Memory B cell (primary cell): ENCODE measurements at regions not wholly inside any gene's neighbourhood (a gene's known extent, or its start where the extent isn't known, plus 50 kb on each side); places are given as distances from the start of the nearest gene placed in this dataset.

Experiments used
- ATAC-seq: fragments of 150-1000 bp; cut with Tn5 transposase; 2 replicates; pipeline ENCODE4 v1.10.0; 2021; ENCODE audit warnings: low read depth, mild to moderate bottlenecking, moderate library complexity
- DNase-seq, 2 donors: peaks; one replicate each; pipeline ENCODE4 v3.0.0; 2022; ENCODE audit warnings: low spot score in 2 of 2
- H3K27ac Mint-ChIP-seq: one replicate; pipeline ENCODE4 v1.8.0; 2022; ENCODE audit warnings: mild to moderate bottlenecking, moderate library complexity, mixed read lengths
- H3K27me3 Mint-ChIP-seq: one replicate; pipeline ENCODE4 v1.8.0; 2022; ENCODE audit warnings: mixed read lengths
- H3K36me3 Mint-ChIP-seq: one replicate; pipeline ENCODE4 v1.8.0; 2022; ENCODE audit warnings: mild to moderate bottlenecking, mixed read lengths
- H3K4me1 Mint-ChIP-seq: one replicate; pipeline ENCODE4 v1.8.0; 2022; ENCODE audit warnings: mixed read lengths
- H3K4me3 Mint-ChIP-seq: one replicate; pipeline ENCODE4 v1.8.0; 2022; ENCODE audit warnings: mild to moderate bottlenecking, moderate library complexity, mixed read lengths
- H3K9me3 Mint-ChIP-seq: one replicate; pipeline ENCODE4 v1.8.0; 2022; ENCODE audit warnings: mixed read lengths

GRCh38 chr5:58208674-58209073 lies 251.2 kb downstream of the PLK2 start:
- Mint-ChIP-seq H3K27ac (no peak overlapping the region), H3K36me3 (no peaks in the 10 kb centered on the region), H3K9me3 (no peaks in the 10 kb centered on the region), H3K4me3 (no peak overlapping the region), H3K4me1 (no peaks in the 10 kb centered on the region), H3K27me3 (peaks cover 8% of the 10 kb centered on the region)
- DNase-seq (no peak), ATAC-seq (no peak)

GRCh38 chr5:58207076-58207475 lies 252.8 kb downstream of the PLK2 start:
- ATAC-seq = no peak
- peaks cover 11% of the 10 kb centered on the region for H3K27me3 Mint-ChIP-seq
- no peaks in the 10 kb centered on the region for H3K4me1 Mint-ChIP-seq

GRCh38 chr5:58204966-58205365 lies 254.9 kb downstream of the PLK2 start:
- ATAC-seq = no peak
- peaks cover 8% of the 10 kb centered on the region for H3K27me3 Mint-ChIP-seq
- no peaks in the 10 kb centered on the region for H3K4me1 Mint-ChIP-seq
- no peak for DNase-seq
- no peaks in the 10 kb centered on the region for H3K36me3 Mint-ChIP-seq
- H3K27ac Mint-ChIP-seq = no peak overlapping the region
- no peak overlapping the region for H3K4me3 Mint-ChIP-seq
- no peaks in the 10 kb centered on the region for H3K9me3 Mint-ChIP-seq

More at GRCh38 chr5:58207076-58207475, 252.8 kb downstream of the PLK2 start:
- Mint-ChIP-seq H3K4me3 (no peak overlapping the region), H3K36me3 (no peaks in the 10 kb centered on the region), H3K27ac (no peak overlapping the region), H3K9me3 (no peaks in the 10 kb centered on the region)
- DNase-seq = no peak

GRCh38 chr5:58202941-58203444 lies 256.9 kb downstream of the PLK2 start:
- H3K27me3 Mint-ChIP-seq = peaks cover 7% of the 10 kb centered on the region
- no peaks in the 10 kb centered on the region for H3K4me1 Mint-ChIP-seq
- no peak overlapping the region for H3K4me3 Mint-ChIP-seq
- DNase-seq (no peak), ATAC-seq (no peak)
- H3K9me3 Mint-ChIP-seq = no peaks in the 10 kb centered on the region
- H3K27ac Mint-ChIP-seq = no peak overlapping the region
- H3K36me3 Mint-ChIP-seq = no peaks in the 10 kb centered on the region

- Mint-ChIP-seq H3K27me3 (peaks cover 5% of the 10 kb centered on the region), H3K4me1 (no peaks in the 10 kb centered on the region), H3K9me3 (no peaks in the 10 kb centered on the region), H3K27ac (no peak overlapping the region), H3K4me3 (no peak overlapping the region), H3K36me3 (no peaks in the 10 kb centered on the region)
- no peak for ATAC-seq
- no peak for DNase-seq
Observed at GRCh38 chr5:58201922-58202648, 257.8 kb downstream of the PLK2 start.

- Mint-ChIP-seq H3K4me3 (no peak overlapping the region), H3K27me3 (peaks cover 3% of the 10 kb centered on the region), H3K9me3 (peaks cover 3% of the 10 kb centered on the region), H3K36me3 (no peaks in the 10 kb centered on the region), H3K27ac (no peak overlapping the region), H3K4me1 (no peaks in the 10 kb centered on the region)
- no peak for ATAC-seq
- DNase-seq = no peak
Observed at GRCh38 chr5:58200451-58200850, 259.4 kb downstream of the PLK2 start.

GRCh38 chr5:58199087-58199486 lies 260.8 kb downstream of the PLK2 start:
- ATAC-seq = no peak
- Mint-ChIP-seq H3K9me3 (peaks cover 3% of the 10 kb centered on the region), H3K27me3 (peaks cover 3% of the 10 kb centered on the region), H3K36me3 (no peaks in the 10 kb centered on the region), H3K4me3 (no peak overlapping the region), H3K27ac (no peak overlapping the region), H3K4me1 (no peaks in the 10 kb centered on the region)
- no peak for DNase-seq

- Mint-ChIP-seq H3K4me1 (no peaks in the 10 kb centered on the region), H3K4me3 (no peak overlapping the region), H3K9me3 (peaks cover 3% of the 10 kb centered on the region), H3K27me3 (peaks cover 3% of the 10 kb centered on the region), H3K27ac (no peak overlapping the region), H3K36me3 (no peaks in the 10 kb centered on the region)
- DNase-seq (no peak), ATAC-seq (no peak)
Observed at GRCh38 chr5:58198330-58198729, 261.6 kb downstream of the PLK2 start.

GRCh38 chr5:58197875-58198274 lies 262.0 kb downstream of the PLK2 start:
- ATAC-seq = no peak
- Mint-ChIP-seq H3K9me3 (peaks cover 3% of the 10 kb centered on the region), H3K27ac (no peak overlapping the region), H3K4me3 (no peak overlapping the region), H3K4me1 (no peaks in the 10 kb centered on the region), H3K36me3 (no peaks in the 10 kb centered on the region), H3K27me3 (peaks cover 3% of the 10 kb centered on the region)
- DNase-seq = no peak

GRCh38 chr5:58191443-58191842 lies 268.4 kb downstream of the PLK2 start:
- no peak for DNase-seq
- no peak overlapping the region for H3K4me3 Mint-ChIP-seq
- H3K36me3 Mint-ChIP-seq = no peaks in the 10 kb centered on the region
- H3K4me1 Mint-ChIP-seq = no peaks in the 10 kb centered on the region
- no peak overlapping the region for H3K27ac Mint-ChIP-seq
- ATAC-seq = no peak
- H3K9me3 Mint-ChIP-seq = no peaks in the 10 kb centered on the region
- H3K27me3 Mint-ChIP-seq = no peaks in the 10 kb centered on the region

- ATAC-seq (no peak), DNase-seq (no peak)
- no peaks in the 10 kb centered on the region for H3K27me3 Mint-ChIP-seq
- no peak overlapping the region for H3K4me3 Mint-ChIP-seq
- no peak overlapping the region for H3K27ac Mint-ChIP-seq
- H3K36me3 Mint-ChIP-seq = no peaks in the 10 kb centered on the region
- no peaks in the 10 kb centered on the region for H3K4me1 Mint-ChIP-seq
- H3K9me3 Mint-ChIP-seq = no peaks in the 10 kb centered on the region
Observed at GRCh38 chr5:58188262-58188651, 271.6 kb downstream of the PLK2 start.

GRCh38 chr5:58187432-58188261 lies 272.2 kb downstream of the PLK2 start:
- H3K4me1 Mint-ChIP-seq = no peaks in the 10 kb centered on the region
- no peak overlapping the region for H3K27ac Mint-ChIP-seq
- DNase-seq (no peak), ATAC-seq (no peak)
- no peaks in the 10 kb centered on the region for H3K9me3 Mint-ChIP-seq
- no peaks in the 10 kb centered on the region for H3K36me3 Mint-ChIP-seq
- no peak overlapping the region for H3K4me3 Mint-ChIP-seq
- H3K27me3 Mint-ChIP-seq = peaks cover under 1% of the 10 kb centered on the region

GRCh38 chr5:58185801-58186200 lies 274.1 kb downstream of the PLK2 start:
- no peaks in the 10 kb centered on the region for H3K4me1 Mint-ChIP-seq
- H3K27me3 Mint-ChIP-seq = peaks cover 1% of the 10 kb centered on the region
- DNase-seq = no peak
- ATAC-seq = no peak
- no peak overlapping the region for H3K27ac Mint-ChIP-seq
- H3K4me3 Mint-ChIP-seq = no peak overlapping the region
- H3K36me3 Mint-ChIP-seq = no peaks in the 10 kb centered on the region
- H3K9me3 Mint-ChIP-seq = no peaks in the 10 kb centered on the region

GRCh38 chr5:58185397-58185796 lies 274.5 kb downstream of the PLK2 start:
- no peak for ATAC-seq
- H3K4me3 Mint-ChIP-seq = no peak overlapping the region
- no peak overlapping the region for H3K27ac Mint-ChIP-seq

More at GRCh38 chr5:58185397-58185796, 274.5 kb downstream of the PLK2 start:
- H3K4me1 Mint-ChIP-seq = no peaks in the 10 kb centered on the region
- H3K36me3 Mint-ChIP-seq = no peaks in the 10 kb centered on the region
- no peak for DNase-seq
- peaks cover 1% of the 10 kb centered on the region for H3K27me3 Mint-ChIP-seq
- H3K9me3 Mint-ChIP-seq = no peaks in the 10 kb centered on the region
